Lung (tissue), 11 donors: ENCODE measurements at regions not wholly inside any gene's neighbourhood (a gene's known extent, or its start where the extent isn't known, plus 50 kb on each side); places are given as distances from the start of the nearest gene placed in this dataset.

Source experiments
- ATAC-seq: fragments of 200-7000 bp; cut with Tn5 transposase; one replicate; pipeline ENCODE4 v1.9.1; 2020; ENCODE audit warnings: moderate number of reproducible peaks; ENCODE audit not compliant: insufficient read depth, low FRiP score
- DNase-seq, 3 donors: peaks; one replicate each; pipeline ENCODE4 v3.0.0-alpha.2; 2013 to 2017
- H3K27ac ChIP-seq, 2 donors: one replicate each; pipeline ENCODE4 v1.5.1; 2013; ENCODE audit warnings: mild to moderate bottlenecking in 2 of 2, moderate library complexity in 2 of 2, control low read depth in 1 of 2, inconsistent platforms in 1 of 2, low read depth in 1 of 2, low read length in 1 of 2
- H3K27me3 ChIP-seq, 3 donors: one replicate each; pipeline ENCODE4 v1.5.1; 2013; ENCODE audit warnings: low read length in 2 of 3; ENCODE audit not compliant: control insufficient read depth in 3 of 3, insufficient read depth in 3 of 3
- H3K36me3 ChIP-seq, 4 donors: one replicate each; pipeline ENCODE4 v1.5.1; 2013; ENCODE audit warnings: low read length in 4 of 4, mild to moderate bottlenecking in 1 of 4, moderate library complexity in 1 of 4; ENCODE audit not compliant: control insufficient read depth in 4 of 4, insufficient read depth in 4 of 4
- H3K4me1 ChIP-seq, 5 donors: one replicate each; pipeline ENCODE4 v1.5.1; 2013; ENCODE audit warnings: low read length in 5 of 5, mild to moderate bottlenecking in 2 of 5, moderate library complexity in 1 of 5; ENCODE audit not compliant: control insufficient read depth in 5 of 5, insufficient read depth in 5 of 5
- H3K4me3 ChIP-seq: one replicate; pipeline ENCODE4 v1.5.1; 2013; ENCODE audit warnings: mild to moderate bottlenecking, control low read depth, moderate library complexity
- H3K9ac ChIP-seq, 2 donors: one replicate each; pipeline ENCODE4 v1.5.1; 2013; ENCODE audit warnings: low read length in 2 of 2, control low read depth in 1 of 2; ENCODE audit not compliant: insufficient read depth in 1 of 2
- H3K9me3 ChIP-seq, 4 donors: one replicate each; pipeline ENCODE4 v1.5.1; 2013; ENCODE audit warnings: low read length in 3 of 4, mild to moderate bottlenecking in 1 of 4, moderate library complexity in 1 of 4; ENCODE audit not compliant: control insufficient read depth in 4 of 4, insufficient read depth in 3 of 4
- CTCF ChIP-seq: IDR thresholded peaks from 2 replicates; pipeline ENCODE4 v1.5.1; 2012; ENCODE audit warnings: mild to moderate bottlenecking; ENCODE audit errors: control extremely low read depth, extremely low read depth
- WGBS, 2 donors: extraction: QIAGEN DNeasy Blood & Tissue Kit; methylation state at CpG; one replicate each; pipeline ENCODE4 v1.1.7; 2013; 5-methylcytosine and 5-hydroxymethylcytosine counted together
- donor health status: control.
- donor health status: control.
- donor health status: Bipolar disorder and iron deficiency.
- donor health status: healthy.
- donor health status: DM: yes; HTN: yes; CAD: no.

GRCh38 chrX:110442635-110443034 is 84.0 kb downstream of the RTL9 start:
- Histone ChIP-seq H3K4me3 (no peak overlapping the region), H3K4me1 (no peaks in the 10 kb centered on the region), H3K9me3 (no peaks in the 10 kb centered on the region), H3K27ac (no peak overlapping the region), H3K36me3 (no peaks in the 10 kb centered on the region), H3K9ac (no peak overlapping the region), H3K27me3 (peaks cover 2 to 35% (median 20%) of the 10 kb centered on the region in 3 donors)
- DNase-seq (peak; percentile 12 to 50 (median 37)), ATAC-seq (no peak)
- 0 to 8% methylated on average over 1 of the region's 1 CpG for WGBS, 2 donors
- TF ChIP-seq CTCF = no peak

- TF ChIP-seq CTCF = no peak
- Histone ChIP-seq H3K27ac (no peak overlapping the region), H3K36me3 (no peaks in the 10 kb centered on the region), H3K9ac (no peak overlapping the region), H3K4me3 (no peak overlapping the region), H3K4me1 (no peaks in the 10 kb centered on the region), H3K9me3 (no peaks in the 10 kb centered on the region), H3K27me3 (peaks cover 9 to 34% (median 14%) of the 10 kb centered on the region in 3 donors)
- 50 to 60% methylated on average over 4 of the region's 4 CpGs for WGBS, 2 donors
- DNase-seq = no peak
- no peak for ATAC-seq
Observed at GRCh38 chrX:110444996-110445395, 86.3 kb downstream of the RTL9 start.

- no peak overlapping the region for H3K27ac ChIP-seq
- ATAC-seq (no peak), DNase-seq (no peak)
- H3K27me3 ChIP-seq = peaks cover 7 to 25% (median 9%) of the 10 kb centered on the region in 3 donors
- no peaks in the 10 kb centered on the region for H3K4me1 ChIP-seq
- H3K4me3 ChIP-seq = no peak overlapping the region
- no peak overlapping the region for H3K9ac ChIP-seq
- TF ChIP-seq CTCF = no peak
- WGBS, 2 donors = 62 to 98% methylated on average over 7 to 10 of the region's 10 CpGs
- no peaks in the 10 kb centered on the region for H3K9me3 ChIP-seq
- H3K36me3 ChIP-seq = no peaks in the 10 kb centered on the region
Observed at GRCh38 chrX:110448459-110448858, 89.8 kb downstream of the RTL9 start.

- no peaks in the 10 kb centered on the region for H3K4me1 ChIP-seq
- no peak for DNase-seq
- no peak for TF ChIP-seq CTCF
- peaks cover 7 to 25% (median 9%) of the 10 kb centered on the region in 3 donors for H3K27me3 ChIP-seq
- no peaks in the 10 kb centered on the region for H3K36me3 ChIP-seq
- no peak for ATAC-seq
- H3K27ac ChIP-seq = no peak overlapping the region
- no peak overlapping the region for H3K9ac ChIP-seq
- H3K9me3 ChIP-seq = peaks cover 0 to 2% (median 0%) of the 10 kb centered on the region in 4 donors
- H3K4me3 ChIP-seq = no peak overlapping the region
- 43 to 67% methylated on average over 2 of the region's 2 CpGs for WGBS, 2 donors
Observed at GRCh38 chrX:110449312-110449711, 90.7 kb downstream of the RTL9 start.
